GM21717 (cell line): ENCODE measurements at regions not wholly inside any gene's neighbourhood (a gene's known extent, or its start where the extent isn't known, plus 50 kb on each side); places are given as distances from the start of the nearest gene placed in this dataset.

ENCODE experiments used
- ATAC-seq: cut with Tn5 transposase; IDR thresholded peaks from one replicate; pipeline ENCODE4 v1.9.1; 2021; ENCODE audit warnings: mild to moderate bottlenecking, moderate library complexity; ENCODE audit not compliant: unreplicated experiment

- ATAC-seq = no peak
Measured at GRCh38 chr9:107951511-107951910, 461.9 kb upstream of the KLF4 start.

- no peak for ATAC-seq
Measured at GRCh38 chr9:107949061-107949460, 459.5 kb upstream of the KLF4 start.

DNA sequence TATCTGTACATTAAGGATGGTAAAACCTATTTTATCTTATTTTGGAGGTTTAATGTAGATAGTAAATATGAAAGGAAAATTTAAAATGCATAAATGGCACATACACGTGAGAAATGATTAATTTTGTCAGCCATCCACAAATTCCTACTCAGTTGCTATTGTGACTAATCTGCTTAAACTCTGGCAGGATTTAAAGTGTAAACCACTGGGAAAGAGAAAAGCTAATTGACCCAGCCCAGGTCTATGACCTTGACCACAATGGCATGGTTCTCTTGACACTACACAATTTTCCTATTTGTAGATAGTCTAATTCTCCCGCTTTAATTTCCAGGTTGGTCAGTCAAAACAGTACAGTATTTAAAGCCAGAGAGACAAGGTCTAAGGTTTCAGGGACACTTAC, 459.0 kb upstream of the KLF4 start:
- ATAC-seq = no peak

DNA sequence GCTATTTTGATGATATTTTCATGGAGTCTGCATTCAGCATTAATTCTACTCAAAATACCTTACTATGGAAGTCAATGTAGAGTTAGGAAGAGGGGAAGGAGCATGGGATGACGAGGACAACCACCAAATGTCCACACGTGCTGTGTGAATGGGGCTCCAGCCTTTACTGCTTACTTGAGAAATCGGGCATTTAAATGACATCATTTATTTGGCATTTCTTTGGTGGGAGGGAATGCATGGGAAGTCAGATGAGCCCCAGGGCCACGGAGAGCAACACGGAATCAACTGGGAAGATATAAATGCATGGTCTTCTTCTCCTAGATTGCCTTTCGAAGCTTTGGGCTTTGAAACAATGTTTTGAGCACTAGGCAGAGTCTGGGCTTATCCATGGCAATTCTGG, 458.5 kb upstream of the KLF4 start:
- ATAC-seq = no peak

DNA sequence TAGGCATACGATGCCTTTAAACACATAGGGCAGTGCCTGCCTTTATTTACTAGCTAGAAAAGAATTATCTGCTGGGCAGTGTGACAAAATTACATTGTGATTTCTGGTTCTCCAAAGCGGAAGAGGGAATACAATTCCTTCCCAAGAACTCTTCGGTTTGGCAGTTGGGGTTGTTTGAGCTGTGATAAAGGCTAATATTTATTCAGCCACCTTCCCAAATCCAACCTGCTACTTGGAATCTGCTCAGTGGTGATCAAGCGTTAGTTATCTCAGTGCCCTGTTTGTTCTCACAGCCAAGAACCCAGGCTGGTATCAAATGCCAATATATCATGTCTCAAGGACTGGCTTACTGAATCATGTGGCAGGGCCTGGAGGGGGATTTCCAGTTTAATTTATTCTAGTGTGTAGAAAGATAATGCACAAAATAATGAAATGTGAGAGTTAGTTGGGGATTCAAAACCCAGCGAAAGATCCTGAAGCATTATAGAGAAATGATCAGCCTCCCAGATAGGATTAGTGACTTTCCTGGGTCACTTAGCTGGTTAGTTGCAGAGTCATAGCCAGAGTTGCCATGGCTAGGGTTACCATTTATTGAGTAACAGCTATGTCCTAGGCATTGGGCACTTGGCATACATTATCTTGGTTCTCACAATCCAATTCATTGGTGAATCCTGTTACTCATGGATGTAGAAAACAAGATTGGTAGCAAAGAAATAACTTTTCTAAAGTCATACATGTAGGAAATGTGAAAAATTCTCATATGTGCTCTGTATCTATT, 457.0 kb upstream of the KLF4 start:
- no peak for ATAC-seq

- no peak for ATAC-seq
Measured at GRCh38 chr9:107945961-107946360, 456.4 kb upstream of the KLF4 start.

DNA sequence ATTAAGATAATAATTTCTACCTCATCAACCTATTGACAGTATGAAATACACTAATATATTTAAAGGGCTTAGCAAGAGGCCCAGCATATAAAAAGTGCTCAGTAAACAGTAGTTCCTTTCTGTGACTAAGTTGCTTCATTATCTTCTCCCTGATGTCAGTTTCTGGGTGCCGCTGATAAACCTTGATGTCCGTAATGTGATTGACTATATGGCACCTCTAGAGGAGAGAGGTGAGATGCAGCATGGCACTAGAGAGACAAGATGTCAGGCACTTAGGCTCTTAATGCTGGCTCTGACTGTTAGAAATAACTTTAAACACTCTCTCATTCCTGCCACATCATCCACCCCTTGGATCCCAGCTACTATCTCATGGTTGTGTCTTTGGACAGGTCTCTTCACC, 455.9 kb upstream of the KLF4 start:
- ATAC-seq = no peak

DNA sequence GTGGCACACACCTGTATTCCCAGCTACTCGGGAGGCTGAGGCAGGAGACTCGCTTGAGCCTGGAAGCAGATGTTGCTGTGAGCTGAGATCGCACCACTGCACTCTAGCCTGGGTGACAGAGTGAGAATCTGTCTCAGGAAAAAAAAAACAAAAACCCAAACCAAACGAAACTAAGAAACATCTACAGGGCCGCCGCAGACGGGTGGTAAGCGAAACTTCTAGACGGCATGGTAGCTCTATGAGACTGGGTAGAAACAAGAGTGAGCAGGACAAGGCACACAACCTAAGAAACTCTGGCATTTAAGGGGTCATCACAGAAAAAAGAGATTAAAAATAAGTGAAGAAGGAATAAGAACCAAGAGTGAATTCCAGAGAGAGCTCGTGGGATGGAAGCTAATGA, 454.8 kb upstream of the KLF4 start:
- ATAC-seq = no peak

DNA sequence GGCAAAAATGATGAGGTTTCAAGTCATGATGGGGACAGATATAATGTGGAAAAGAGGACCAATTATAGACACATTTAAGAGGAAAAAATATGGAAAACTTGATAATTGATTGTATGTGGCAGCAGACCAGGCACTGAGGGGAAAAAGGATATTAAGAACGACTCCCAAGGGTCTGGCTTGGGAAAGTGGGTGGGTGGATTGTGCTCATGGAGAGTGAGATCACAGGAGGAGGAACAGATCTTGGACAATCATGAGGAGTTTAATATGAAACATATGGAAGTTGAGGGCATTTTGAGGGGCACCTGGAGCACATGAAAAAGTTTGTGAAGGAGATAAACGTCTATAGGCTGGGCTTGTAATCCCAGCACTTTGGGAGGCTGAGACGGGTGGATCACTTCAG, 454.3 kb upstream of the KLF4 start:
- no peak for ATAC-seq

GRCh38 chr9:107942856-107943255, 453.3 kb upstream of the KLF4 start:
- ATAC-seq = no peak

DNA sequence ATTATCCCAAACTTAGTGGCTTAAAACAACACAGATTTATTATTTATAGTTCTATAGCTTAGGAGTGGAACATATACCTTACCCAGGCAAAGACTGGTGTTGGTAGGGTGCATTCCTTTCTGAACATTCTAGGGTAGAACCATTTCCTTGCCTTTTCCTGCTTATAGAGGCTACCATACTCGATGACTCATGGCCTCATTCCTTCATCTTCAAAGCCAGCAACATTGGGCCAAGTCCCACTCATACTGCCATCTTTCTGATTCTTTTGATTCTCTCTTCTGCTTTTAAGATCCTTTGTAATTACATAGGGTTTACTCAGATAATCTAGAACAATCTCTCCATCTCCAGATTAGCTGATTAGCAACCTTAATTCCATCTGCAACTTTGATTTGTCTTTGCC, 452.7 kb upstream of the KLF4 start:
- no peak for ATAC-seq

GRCh38 chr9:107940616-107941595, 451.3 kb upstream of the KLF4 start:
- no peak for ATAC-seq

- ATAC-seq = no peak
Measured at GRCh38 chr9:107938801-107939386, 449.3 kb upstream of the KLF4 start.

GRCh38 chr9:107935931-107936330, 446.4 kb upstream of the KLF4 start:
- ATAC-seq = no peak

GRCh38 chr9:107933516-107933915, 443.9 kb upstream of the KLF4 start:
- no peak for ATAC-seq

GRCh38 chr9:107933097-107933496, 443.5 kb upstream of the KLF4 start:
- no peak for ATAC-seq

GRCh38 chr9:107932601-107933000, 443.0 kb upstream of the KLF4 start:
- no peak for ATAC-seq

DNA sequence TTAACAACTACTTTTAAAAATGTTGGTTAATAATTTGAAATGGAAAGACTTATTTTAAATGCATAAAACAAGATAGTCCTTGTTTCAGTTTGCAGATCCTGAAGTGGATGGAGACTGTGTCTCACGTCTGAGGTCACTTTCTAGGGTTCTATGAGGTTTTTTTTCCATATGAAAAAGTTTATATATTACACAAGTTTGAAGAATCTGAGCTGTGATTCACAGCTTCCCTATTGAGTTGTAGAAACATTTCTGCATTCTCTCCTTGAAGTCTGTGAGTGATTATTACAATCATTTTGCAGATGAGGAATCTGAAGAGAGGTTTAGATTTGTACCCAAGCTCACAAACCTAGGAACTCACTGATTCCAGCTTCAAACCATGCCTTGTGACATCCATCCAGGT, 442.5 kb upstream of the KLF4 start:
- no peak for ATAC-seq

DNA sequence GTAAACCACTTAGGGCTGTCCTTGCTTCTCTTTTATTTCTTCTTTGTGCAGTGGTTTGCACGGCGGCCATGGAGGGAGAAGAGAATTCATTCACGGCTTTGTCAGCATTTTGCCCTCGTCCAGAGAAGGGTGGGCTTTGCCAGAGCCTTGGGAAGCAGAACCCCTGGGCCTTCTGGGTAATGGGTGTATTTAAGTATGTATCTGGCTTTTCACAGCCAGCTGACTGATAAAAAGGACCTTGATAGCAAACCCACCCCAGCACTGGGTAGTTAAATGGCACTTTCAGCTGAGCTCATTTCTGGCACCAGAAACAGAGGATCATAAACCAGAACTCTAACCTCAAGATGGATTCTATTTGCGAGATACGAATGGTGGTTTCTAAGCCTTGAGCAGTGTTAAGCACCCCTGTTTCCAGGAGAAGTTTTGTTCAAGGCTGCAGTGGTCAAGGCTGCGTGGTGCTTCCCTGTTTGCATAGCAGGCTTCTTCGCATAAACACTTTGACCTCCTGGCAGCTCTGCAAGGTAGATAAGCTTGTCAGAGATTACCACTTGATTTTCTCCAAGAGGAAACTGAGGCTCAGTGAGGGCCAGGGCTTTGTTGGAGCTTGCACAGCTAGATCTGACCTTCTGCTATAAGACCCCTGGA, 441.6 kb upstream of the KLF4 start:
- no peak for ATAC-seq

GRCh38 chr9:107929443-107929842, 439.9 kb upstream of the KLF4 start:
- no peak for ATAC-seq

DNA sequence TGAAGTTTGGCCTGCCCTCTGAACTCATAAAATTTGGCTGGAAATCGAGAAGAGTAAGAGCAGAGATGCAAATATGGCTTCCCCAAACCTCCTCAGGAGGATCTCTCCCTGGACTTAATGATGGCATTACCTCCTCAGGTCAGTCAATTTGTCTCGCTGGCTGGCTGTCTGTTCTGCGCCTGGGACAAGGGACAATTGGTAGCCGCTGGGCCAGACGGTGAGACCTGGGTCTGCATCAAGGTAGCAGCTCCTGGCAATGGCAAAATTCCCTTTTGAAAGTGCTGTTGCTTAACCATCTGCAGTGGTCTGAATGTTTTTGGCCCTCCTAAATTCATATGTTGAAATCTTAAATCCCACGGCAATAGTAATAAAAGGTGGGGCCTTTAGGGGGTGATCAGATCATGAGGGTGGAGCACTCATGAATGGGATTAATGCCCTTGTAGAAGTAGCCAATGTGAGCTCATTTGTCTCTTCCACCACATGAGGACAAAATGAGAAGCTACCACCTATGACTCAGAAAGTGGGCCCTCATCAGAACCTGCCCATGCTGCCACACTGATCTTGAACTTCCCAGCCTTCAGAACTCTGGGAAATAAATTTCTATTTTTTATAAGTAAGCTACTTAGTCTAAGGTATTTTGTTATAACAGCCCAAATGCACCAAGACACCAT, 439.3 kb upstream of the KLF4 start:
- ATAC-seq = no peak
